HCT116 (cell line): ENCODE measurements at regions not wholly inside any gene's neighbourhood (a gene's known extent, or its start where the extent isn't known, plus 50 kb on each side); places are given as distances from the start of the nearest gene placed in this dataset.

Experiments used
- CTCF ChIP-seq, 3 experiments: fragments of 200-600 bp in 1 of 3; sonication (generic) in 1 of 3; IDR thresholded peaks in 2 of 3; conservative IDR thresholded peaks in 1 of 3; 2 replicates each; pipeline ENCODE4 v1.5.1; 2012 to 2017; ENCODE audit warnings: low read depth in 2 of 3, low read length in 2 of 3, antibody characterized with exemption in 1 of 3, borderline replicate concordance in 1 of 3, control low read depth in 1 of 3, mild to moderate bottlenecking in 1 of 3, mixed read lengths in 1 of 3, mixed run types in 1 of 3, moderate library complexity in 1 of 3; ENCODE audit not compliant: insufficient read depth in 1 of 3
- POLR2A ChIP-seq: IDR thresholded peaks from 2 replicates; pipeline ENCODE4 v1.7.0; 2011; ENCODE audit warnings: borderline replicate concordance; ENCODE audit not compliant: insufficient read depth, insufficient read length; ENCODE audit errors: extremely low read depth
- SP1 ChIP-seq: IDR thresholded peaks from 2 replicates; pipeline ENCODE4 v1.6.1; 2012; ENCODE audit warnings: low read depth
- YY1 ChIP-seq: IDR thresholded peaks from 2 replicates; pipeline ENCODE4 v1.6.1; 2011; ENCODE audit warnings: low read length, low read depth, moderate library complexity, mild to moderate bottlenecking; ENCODE audit not compliant: insufficient replicate concordance; ENCODE audit errors: extremely low read depth
- ZBTB33 ChIP-seq: IDR thresholded peaks from 2 replicates; pipeline ENCODE4 v1.6.1; 2011; ENCODE audit warnings: mild to moderate bottlenecking, low read length, moderate library complexity; ENCODE audit not compliant: insufficient replicate concordance; ENCODE audit errors: extremely low read depth

- TF ChIP-seq CTCF (IDR thresholded peaks at IDR 0.05 in 2 of 3, conservative IDR thresholded peaks at IDR 0.05 in 1 of 3; ENCODE audit: borderline replicate concordance in 1 of 3, insufficient read depth in 1 of 3, low read depth in 2 of 3, low read length in 2 of 3), result no peak
- no peak for TF ChIP-seq YY1
- no peak for TF ChIP-seq ZBTB33
- no peak for TF ChIP-seq POLR2A
- no peak for TF ChIP-seq SP1
Observed at GRCh38 chr21:26766826-26767325, 78.3 kb downstream of the ADAMTS1 start.
